Posterior cingulate gyrus (tissue), 11 donors: ENCODE measurements at regions not wholly inside any gene's neighbourhood (a gene's known extent, or its start where the extent isn't known, plus 50 kb on each side); places are given as distances from the start of the nearest gene placed in this dataset.
"Not testable (repeated sequence)": the region's sequence is repeated elsewhere in the genome, so short reads cannot be mapped to it uniquely, and the experiment has no call there.

ENCODE experiments used
- DNase-seq, 10 donors: peaks; one replicate each; pipeline versions ENCODE4 v3.0.0 to v3.0.0-alpha.2; 2020 to 2021; ENCODE audit warnings: mixed read lengths in 3 of 10
- intact Hi-C: fragments of 100-400 bp; cut with DNase I; formaldehyde crosslinking; loops from one replicate; pipeline ENCODE4 v1.15.1; 2023

- no peak for DNase-seq
- intact Hi-C loops: no loop called here
Measured at GRCh38 chr16:59121411-59122261, 387.5 kb upstream of the GOT2 start.

GRCh38 chr16:59116744-59117143 lies 382.6 kb upstream of the GOT2 start:
- no peak for DNase-seq
- intact Hi-C loops: no loop called here

- no peak for DNase-seq
- intact Hi-C loops: no loop called here
Measured at GRCh38 chr16:59114790-59115189, 380.7 kb upstream of the GOT2 start.

- no peak for DNase-seq
- intact Hi-C loops: no loop called here
Measured at GRCh38 chr16:59113004-59113670, 379.0 kb upstream of the GOT2 start.

GRCh38 chr16:59111280-59111679 lies 377.2 kb upstream of the GOT2 start:
- intact Hi-C loops: no loop called here
- no peak for DNase-seq

- intact Hi-C loops: no loop called here
- DNase-seq: no peak
Measured at GRCh38 chr16:59108374-59108773, 374.3 kb upstream of the GOT2 start.

GRCh38 chr16:59096682-59097081 lies 362.6 kb upstream of the GOT2 start:
- DNase-seq: peak in 1 of 10 donors; percentile 52
- intact Hi-C loops: not testable (repeated sequence)

- intact Hi-C loops: no loop called here
- DNase-seq: no peak
Measured at GRCh38 chr16:59090541-59090940, 356.4 kb upstream of the GOT2 start.

GRCh38 chr16:59088431-59088830 lies 354.3 kb upstream of the GOT2 start:
- peak in 1 of 10 donors; percentile 44 for DNase-seq
- intact Hi-C loops: no loop called here

- DNase-seq: no peak
- intact Hi-C loops: no loop called here
Measured at GRCh38 chr16:59087641-59088040, 353.5 kb upstream of the GOT2 start.

- intact Hi-C loops: no loop called here
- DNase-seq: peak in 2 of 10 donors; percentile 32 to 45
Measured at GRCh38 chr16:59067205-59067604, 333.1 kb upstream of the GOT2 start.

GRCh38 chr16:59060207-59060606 lies 326.1 kb upstream of the GOT2 start:
- DNase-seq: no peak
- intact Hi-C loops: no loop called here

GRCh38 chr16:59058250-59058649 lies 324.1 kb upstream of the GOT2 start:
- intact Hi-C loops: no loop called here
- no peak for DNase-seq

- intact Hi-C loops: no loop called here
- DNase-seq: no peak
Measured at GRCh38 chr16:59053911-59054310, 319.8 kb upstream of the GOT2 start.

GRCh38 chr16:59052231-59052630 lies 318.1 kb upstream of the GOT2 start:
- intact Hi-C loops: no loop called here

GRCh38 chr16:59048876-59049275 lies 314.8 kb upstream of the GOT2 start:
- DNase-seq: no peak
- intact Hi-C loops: no loop called here

More at GRCh38 chr16:59052231-59052630, 318.1 kb upstream of the GOT2 start:
- no peak for DNase-seq

- no peak for DNase-seq
- intact Hi-C loops: no loop called here
Measured at GRCh38 chr16:59047114-59047513, 313.0 kb upstream of the GOT2 start.

GRCh38 chr16:59046335-59046734 lies 312.2 kb upstream of the GOT2 start:
- no peak for DNase-seq
- intact Hi-C loops: no loop called here

GRCh38 chr16:59045501-59045900 lies 311.4 kb upstream of the GOT2 start:
- intact Hi-C loops: no loop called here
- DNase-seq: no peak

GRCh38 chr16:59044616-59045015 lies 310.5 kb upstream of the GOT2 start:
- intact Hi-C loops: no loop called here
- DNase-seq: no peak

- intact Hi-C loops: no loop called here
- no peak for DNase-seq
Measured at GRCh38 chr16:59042301-59042700, 308.2 kb upstream of the GOT2 start.
